Natural killer cell (primary cell): ENCODE measurements at regions not wholly inside any gene's neighbourhood (a gene's known extent, or its start where the extent isn't known, plus 50 kb on each side); places are given as distances from the start of the nearest gene placed in this dataset.

Source experiments
- ATAC-seq, 3 donors: fragments of 150-1000 bp in 2 of 3; fragments of 200-7000 bp in 1 of 3; cut with Tn5 transposase; 1 replicate in 1 of 3; 2 replicates in 2 of 3; pipeline ENCODE4 v1.10.0; 2021; ENCODE audit warnings: mild to moderate bottlenecking in 2 of 3, moderate library complexity in 2 of 3
- DNase-seq, 2 donors: peaks; one replicate each; pipeline versions ENCODE4 v3.0.0 to v3.0.0-alpha.2; 2013 to 2021; ENCODE audit warnings: mixed read lengths in 1 of 2
- H3K27ac ChIP-seq: one replicate; pipeline ENCODE4 v1.5.1; 2013; ENCODE audit warnings: mild to moderate bottlenecking, low read length
- H3K27me3 ChIP-seq: one replicate; pipeline ENCODE4 v1.6.1; 2013; ENCODE audit warnings: low read length; ENCODE audit not compliant: control insufficient read depth, insufficient read depth
- H3K36me3 ChIP-seq: one replicate; pipeline ENCODE4 v1.6.1; 2013; ENCODE audit warnings: low read length; ENCODE audit not compliant: control insufficient read depth, insufficient read depth
- H3K4me1 ChIP-seq: one replicate; pipeline ENCODE4 v1.6.1; 2013; ENCODE audit warnings: low read length; ENCODE audit not compliant: control insufficient read depth, insufficient read depth
- H3K4me3 ChIP-seq: one replicate; pipeline ENCODE4 v1.5.1; 2013; ENCODE audit warnings: low read length
- H3K9me3 ChIP-seq: one replicate; pipeline ENCODE4 v1.6.1; 2013; ENCODE audit warnings: low read length; ENCODE audit not compliant: control insufficient read depth, insufficient read depth
- H3K27ac Mint-ChIP-seq, 2 donors: one replicate each; pipeline ENCODE4 v1.8.0; 2022; ENCODE audit warnings: mild to moderate bottlenecking in 2 of 2, mixed read lengths in 2 of 2, moderate library complexity in 1 of 2
- H3K27me3 Mint-ChIP-seq, 2 donors: one replicate each; pipeline ENCODE4 v1.8.0; 2022; ENCODE audit warnings: low read depth in 2 of 2, mixed read lengths in 2 of 2
- H3K36me3 Mint-ChIP-seq: one replicate; pipeline ENCODE4 v1.8.0; 2022; ENCODE audit warnings: mixed read lengths
- H3K4me1 Mint-ChIP-seq, 2 donors: one replicate each; pipeline ENCODE4 v1.8.0; 2022; ENCODE audit warnings: mixed read lengths in 2 of 2
- H3K4me3 Mint-ChIP-seq: one replicate; pipeline ENCODE4 v1.8.0; 2022; ENCODE audit warnings: mild to moderate bottlenecking, moderate library complexity, mixed read lengths
- H3K9me3 Mint-ChIP-seq, 2 donors: one replicate each; pipeline ENCODE4 v1.8.0; 2022; ENCODE audit warnings: mixed read lengths in 2 of 2
- CTCF ChIP-seq: fragments of 200-600 bp; IDR thresholded peaks from one replicate; pipeline ENCODE4 v1.8.0; 2022; ENCODE audit warnings: antibody characterized with exemption
- WGBS: methylation state at CpG from one replicate; pipeline ENCODE4 v1.1.7; 2013; ENCODE audit warnings: missing lambda C conversion rate; ENCODE audit not compliant: insufficient coverage; 5-methylcytosine and 5-hydroxymethylcytosine counted together
- intact Hi-C: fragments of 100-400 bp; cut with micrococcal nuclease; formaldehyde crosslinking; loops from one replicate; pipeline ENCODE4 v1.14.2; 2022

GRCh38 chr4:188275686-188276085 lies 136.4 kb downstream of the TRIML1 start:
- DNase-seq (no peak), ATAC-seq (no peak)
- Mint-ChIP-seq H3K4me1 (no peaks in the 10 kb centered on the region), H3K36me3 (no peaks in the 10 kb centered on the region), H3K4me3 (no peak overlapping the region), H3K27me3 (no peaks in the 10 kb centered on the region), H3K27ac (no peak overlapping the region), H3K9me3 (peaks cover 8% of the 10 kb centered on the region in 2 donors)
- 78% methylated on average over 2 of the region's 3 CpGs for WGBS
- no peak overlapping the region for H3K4me3 ChIP-seq
- H3K4me1 ChIP-seq: no peaks in the 10 kb centered on the region
- H3K27ac ChIP-seq: no peak overlapping the region
- intact Hi-C loops: no loop called here
- no peaks in the 10 kb centered on the region for H3K27me3 ChIP-seq
- TF ChIP-seq CTCF: no peak
- H3K36me3 ChIP-seq: no peaks in the 10 kb centered on the region
- no peaks in the 10 kb centered on the region for H3K9me3 ChIP-seq

GRCh38 chr4:188279184-188279583 lies 139.9 kb downstream of the TRIML1 start:
- no peaks in the 10 kb centered on the region for H3K4me1 Mint-ChIP-seq
- H3K27ac Mint-ChIP-seq: no peak overlapping the region
- no peak for ATAC-seq

GRCh38 chr4:188282471-188283232 lies 143.4 kb downstream of the TRIML1 start:
- no peaks in the 10 kb centered on the region for H3K4me1 Mint-ChIP-seq
- no peak overlapping the region for H3K27ac ChIP-seq
- peaks cover 9% of the 10 kb centered on the region for H3K36me3 Mint-ChIP-seq
- H3K4me1 ChIP-seq: no peaks in the 10 kb centered on the region
- no peaks in the 10 kb centered on the region for H3K9me3 ChIP-seq
- TF ChIP-seq CTCF: no peak
- H3K27ac Mint-ChIP-seq: no peak overlapping the region
- H3K27me3 Mint-ChIP-seq: no peaks in the 10 kb centered on the region
- no peaks in the 10 kb centered on the region for H3K36me3 ChIP-seq
- WGBS: 11% methylated on average over 55 of the region's 55 CpGs
- intact Hi-C loops: no loop called here
- peaks cover 8 to 12% of the 10 kb centered on the region in 2 donors for H3K9me3 Mint-ChIP-seq
- H3K4me3 ChIP-seq: no peak overlapping the region
- no peaks in the 10 kb centered on the region for H3K27me3 ChIP-seq
- no peak overlapping the region for H3K4me3 Mint-ChIP-seq
- ATAC-seq (no peak), DNase-seq (no peak)

More at GRCh38 chr4:188279184-188279583, 139.9 kb downstream of the TRIML1 start:
- Histone ChIP-seq H3K4me3 (no peak overlapping the region), H3K27me3 (no peaks in the 10 kb centered on the region), H3K4me1 (no peaks in the 10 kb centered on the region), H3K9me3 (no peaks in the 10 kb centered on the region), H3K36me3 (no peaks in the 10 kb centered on the region), H3K27ac (no peak overlapping the region)
- H3K4me3 Mint-ChIP-seq: no peak overlapping the region
- TF ChIP-seq CTCF: no peak
- intact Hi-C loops: no loop called here
- peaks cover 5 to 6% of the 10 kb centered on the region in 2 donors for H3K9me3 Mint-ChIP-seq
- 97% methylated on average over 5 of the region's 5 CpGs for WGBS
- no peak for DNase-seq
- no peaks in the 10 kb centered on the region for H3K27me3 Mint-ChIP-seq
- peaks cover 9% of the 10 kb centered on the region for H3K36me3 Mint-ChIP-seq
